ENCODE measurements at regions not wholly inside any gene's neighbourhood (a gene's known extent, or its start where the extent isn't known, plus 50 kb on each side); places are given as distances from the start of the nearest gene placed in this dataset.

- ATAC-seq (no peak), DNase-seq (no peak)
- Histone ChIP-seq H3K4me3 (ENCODE audit: low read length) (no peak overlapping the region), H2AFZ (ENCODE audit: low read length) (no peak overlapping the region), H3K4me1 (ENCODE audit: insufficient read depth, low read length) (no peaks in the 10 kb centered on the region), H3F3A (ENCODE audit: low read length, unreplicated experiment) (no peaks in the 10 kb centered on the region), H4K20me1 (ENCODE audit: low read length) (no peaks in the 10 kb centered on the region), H3K4me2 (ENCODE audit: low read length) (no peak overlapping the region), H3K79me2 (ENCODE audit: low read length) (no peaks in the 10 kb centered on the region), H3K9ac (ENCODE audit: low read length) (no peak overlapping the region), H3K9me3 (ENCODE audit: low read length) (no peaks in the 10 kb centered on the region), H3K9me2 (replicated peaks; ENCODE audit: low read length) (no peaks in the 10 kb centered on the region), H3K27ac (ENCODE audit: low read length) (no peak overlapping the region), H3K27me3 (ENCODE audit: low read length) (no peaks in the 10 kb centered on the region; the same call in 1 of the 2 replicates), H3K36me3 (ENCODE audit: low read depth, low read length) (no peaks in the 10 kb centered on the region)
- POLR2A ChIA-PET (ENCODE audit: unreplicated experiment) = no interaction called here
- CTCF ChIA-PET = no interaction called here
- intact Hi-C loops (cut with micrococcal nuclease) = no loop called here
- no peak for TF ChIP-seq EZH2 (IDR thresholded peaks at IDR 0.05; ENCODE audit: low read length, unreplicated experiment)
- BruUV-seq (replicated peaks) = no TSS peak
Observed at GRCh38 chr6:9428421-9429172, 986.3 kb downstream of the TFAP2A start.

GRCh38 chr6:9422138-9422537 lies 986.8 kb upstream of the SLC35B3 start:
- no peaks in the 10 kb centered on the region for H4K20me1 ChIP-seq (ENCODE audit: low read length)
- ATAC-seq (no peak), DNase-seq (no peak)
- H2AFZ ChIP-seq (ENCODE audit: low read length) = no peak overlapping the region
- peaks cover 5% of the 10 kb centered on the region; the same call in 1 of the 2 replicates for H3K27me3 ChIP-seq (ENCODE audit: low read length)
- H3K9me3 ChIP-seq (ENCODE audit: low read length) = no peaks in the 10 kb centered on the region
- no peak overlapping the region for H3K27ac ChIP-seq (ENCODE audit: low read length)
- H3K36me3 ChIP-seq (ENCODE audit: low read depth, low read length) = no peaks in the 10 kb centered on the region
- intact Hi-C loops (cut with micrococcal nuclease) = no loop called here
- no peak overlapping the region for H3K4me3 ChIP-seq (ENCODE audit: low read length)
- POLR2A ChIA-PET (ENCODE audit: unreplicated experiment) = no interaction called here
- H3K4me1 ChIP-seq (ENCODE audit: insufficient read depth, low read length) = no peaks in the 10 kb centered on the region
- H3K9ac ChIP-seq (ENCODE audit: low read length) = no peak overlapping the region
- BruUV-seq (replicated peaks) = no TSS peak
- H3K9me2 ChIP-seq (replicated peaks; ENCODE audit: low read length) = no peaks in the 10 kb centered on the region
- TF ChIP-seq CTCF (conservative IDR thresholded peaks at IDR 0.05; ENCODE audit: low read depth, low read length) = no peak
- TF ChIP-seq EZH2 (IDR thresholded peaks at IDR 0.05; ENCODE audit: low read length, unreplicated experiment) = no peak
- no peak for TF ChIP-seq EZH2phosphoT487 (IDR thresholded peaks at IDR 0.05; ENCODE audit: borderline replicate concordance, low read length)
- H3K4me2 ChIP-seq (ENCODE audit: low read length) = no peak overlapping the region
- no peaks in the 10 kb centered on the region for H3K79me2 ChIP-seq (ENCODE audit: low read length)
- no peaks in the 10 kb centered on the region for H3F3A ChIP-seq (ENCODE audit: low read length, unreplicated experiment)
- CTCF ChIA-PET = no interaction called here

- no TSS peak for BruUV-seq (replicated peaks)
- POLR2A ChIA-PET (ENCODE audit: unreplicated experiment) = no interaction called here
- ATAC-seq (no peak), DNase-seq (no peak)
- no peak overlapping the region for H2AFZ ChIP-seq (ENCODE audit: low read length)
- H3K4me2 ChIP-seq (ENCODE audit: low read length) = no peak overlapping the region
- TF ChIP-seq EZH2phosphoT487 (IDR thresholded peaks at IDR 0.05; ENCODE audit: borderline replicate concordance, low read length) (no peak), CTCF (conservative IDR thresholded peaks at IDR 0.05; ENCODE audit: low read depth, low read length) (no peak), EZH2 (IDR thresholded peaks at IDR 0.05; ENCODE audit: low read length, unreplicated experiment) (no peak)
- H3K9me3 ChIP-seq (ENCODE audit: low read length) = no peaks in the 10 kb centered on the region
- no peaks in the 10 kb centered on the region for H3K79me2 ChIP-seq (ENCODE audit: low read length)
- no peaks in the 10 kb centered on the region for H4K20me1 ChIP-seq (ENCODE audit: low read length)
- H3K27ac ChIP-seq (ENCODE audit: low read length) = no peak overlapping the region
- CTCF ChIA-PET = no interaction called here
- no peaks in the 10 kb centered on the region for H3F3A ChIP-seq (ENCODE audit: low read length, unreplicated experiment)
- intact Hi-C loops (cut with micrococcal nuclease) = no loop called here
- peaks cover 5% of the 10 kb centered on the region; the same call in 1 of the 2 replicates for H3K27me3 ChIP-seq (ENCODE audit: low read length)
- H3K4me3 ChIP-seq (ENCODE audit: low read length) = no peak overlapping the region
- no peaks in the 10 kb centered on the region for H3K9me2 ChIP-seq (replicated peaks; ENCODE audit: low read length)
- H3K4me1 ChIP-seq (ENCODE audit: insufficient read depth, low read length) = no peaks in the 10 kb centered on the region
- H3K36me3 ChIP-seq (ENCODE audit: low read depth, low read length) = no peaks in the 10 kb centered on the region
- H3K9ac ChIP-seq (ENCODE audit: low read length) = no peak overlapping the region
Observed at GRCh38 chr6:9420316-9421015, 985.1 kb upstream of the SLC35B3 start.

All from PC-3 (cell line).